ENCODE measurements at regions not wholly inside any gene's neighbourhood (a gene's known extent, or its start where the extent isn't known, plus 50 kb on each side); places are given as distances from the start of the nearest gene placed in this dataset.

GRCh38 chr12:28121899-28122655, 68.2 kb upstream of the CCDC91 start:
- no peak for TF ChIP-seq POLR2A (IDR thresholded peaks at IDR 0.05; ENCODE audit: low read depth, low read length)
- TF ChIP-seq POLR2AphosphoS5 (IDR thresholded peaks at IDR 0.05; ENCODE audit: low read depth, low read length), result no peak
